Calu3 (cell line): ENCODE measurements at regions not wholly inside any gene's neighbourhood (a gene's known extent, or its start where the extent isn't known, plus 50 kb on each side); places are given as distances from the start of the nearest gene placed in this dataset.

Experiments used
- BruUV-seq: library from RNA; stranded (reverse); fragments of 400-500 nt; replicated peaks from 2 replicates; lab custom pipeline; 2021; lab: Mats Ljungman, UMichigan
- CTCF ChIA-PET: fragments of 300-600 bp; sonication (Branson Sonifier 250); formaldehyde crosslinking; loops from one replicate; lab custom pipeline; 2022; ENCODE audit warnings: antibody characterized with exemption; lab: Charles Lee
- DNase-seq: peaks from one replicate; pipeline ENCODE4 v3.0.0; 2022
- H3K27ac Mint-ChIP-seq: one replicate; pipeline ENCODE4 v1.8.0; 2022; ENCODE audit warnings: mixed read lengths; ENCODE audit not compliant: unreplicated experiment
- H3K27me3 Mint-ChIP-seq: one replicate; pipeline ENCODE4 v1.8.0; 2022; ENCODE audit warnings: mixed read lengths; ENCODE audit not compliant: unreplicated experiment
- H3K36me3 Mint-ChIP-seq: one replicate; pipeline ENCODE4 v1.8.0; 2022; ENCODE audit warnings: mild to moderate bottlenecking, moderate library complexity, mixed read lengths; ENCODE audit not compliant: insufficient read depth, unreplicated experiment
- H3K4me1 Mint-ChIP-seq: one replicate; pipeline ENCODE4 v1.8.0; 2022; ENCODE audit warnings: mild to moderate bottlenecking, low read depth, mixed read lengths; ENCODE audit not compliant: unreplicated experiment
- H3K4me3 Mint-ChIP-seq: one replicate; pipeline ENCODE4 v1.8.0; 2022; ENCODE audit warnings: mild to moderate bottlenecking, low read depth, moderate library complexity, mixed read lengths; ENCODE audit not compliant: unreplicated experiment
- H3K9me3 Mint-ChIP-seq: one replicate; pipeline ENCODE4 v1.8.0; 2022; ENCODE audit warnings: low read depth, mixed read lengths; ENCODE audit not compliant: unreplicated experiment
- CTCF ChIP-seq: fragments of 200-600 bp; IDR thresholded peaks from one replicate; pipeline ENCODE4 v1.8.0; 2022; ENCODE audit warnings: antibody characterized with exemption; ENCODE audit not compliant: unreplicated experiment
- intact Hi-C: fragments of 100-400 bp; cut with micrococcal nuclease; formaldehyde crosslinking; loops from one replicate; pipeline ENCODE4 v1.10.0; 2022; ENCODE audit not compliant: unreplicated experiment

GRCh38 chr2:228728961-228729360 lies 542.1 kb downstream of the PID1 start:
- Mint-ChIP-seq H3K4me3 (no peak overlapping the region), H3K36me3 (no peaks in the 10 kb centered on the region), H3K9me3 (peaks cover 6% of the 10 kb centered on the region), H3K4me1 (no peaks in the 10 kb centered on the region), H3K27ac (no peak overlapping the region), H3K27me3 (no peaks in the 10 kb centered on the region)
- DNase-seq = no peak
- no peak for TF ChIP-seq CTCF
- BruUV-seq = no TSS peak
- CTCF ChIA-PET = interaction anchor here (0.6 kb wide), 1 partner anchor 310 kb away, joined by 3 read pairs; no protein-coding TSS in a partner anchor
- intact Hi-C loops = no loop called here

GRCh38 chr2:228725031-228725430 lies 543.5 kb upstream of the SPHKAP start:
- no peak for TF ChIP-seq CTCF

GRCh38 chr2:228723599-228723998 lies 542.1 kb upstream of the SPHKAP start:
- Mint-ChIP-seq H3K9me3 (peaks cover 2% of the 10 kb centered on the region), H3K4me3 (no peak overlapping the region), H3K4me1 (no peaks in the 10 kb centered on the region), H3K27ac (no peak overlapping the region), H3K36me3 (no peaks in the 10 kb centered on the region), H3K27me3 (no peaks in the 10 kb centered on the region)
- TF ChIP-seq CTCF = no peak
- no TSS peak for BruUV-seq
- intact Hi-C loops = no loop called here
- no peak for DNase-seq
- CTCF ChIA-PET = no interaction called here

More at GRCh38 chr2:228725031-228725430, 543.5 kb upstream of the SPHKAP start:
- BruUV-seq = no TSS peak
- Mint-ChIP-seq H3K36me3 (no peaks in the 10 kb centered on the region), H3K4me3 (no peak overlapping the region), H3K27ac (no peak overlapping the region), H3K4me1 (no peaks in the 10 kb centered on the region), H3K9me3 (peaks cover 2% of the 10 kb centered on the region), H3K27me3 (no peaks in the 10 kb centered on the region)
- CTCF ChIA-PET = no interaction called here
- no peak for DNase-seq
- intact Hi-C loops = no loop called here

- intact Hi-C loops = no loop called here
- CTCF ChIA-PET = no interaction called here
- Mint-ChIP-seq H3K4me3 (no peak overlapping the region), H3K27ac (no peak overlapping the region), H3K9me3 (peaks cover 2% of the 10 kb centered on the region), H3K36me3 (no peaks in the 10 kb centered on the region), H3K27me3 (no peaks in the 10 kb centered on the region), H3K4me1 (no peaks in the 10 kb centered on the region)
- no peak for DNase-seq
- TF ChIP-seq CTCF = no peak
- no TSS peak for BruUV-seq
These were observed 540.8 kb upstream of the SPHKAP start for GRCh38 chr2:228722311-228722710.
